Renal pelvis (tissue), 1 donor: ENCODE measurements at regions not wholly inside any gene's neighbourhood (a gene's known extent, or its start where the extent isn't known, plus 50 kb on each side); places are given as distances from the start of the nearest gene placed in this dataset.
A peak's percentile ranks its signal among the peaks of the same experiment; 100 is the strongest.

ENCODE experiments used
- DNase-seq: peaks from one replicate; pipeline ENCODE4 v3.0.0-alpha.2; 2013

GRCh38 chr9:129383561-129384490 is 205.8 kb upstream of the IER5L start:
- DNase-seq: peak; percentile 78

GRCh38 chr9:129383019-129383560 is 205.0 kb upstream of the IER5L start:
- peak; percentile 71 for DNase-seq

GRCh38 chr9:129382281-129383018 is 204.4 kb upstream of the IER5L start:
- no peak for DNase-seq

- DNase-seq: no peak
Measured at GRCh38 chr9:129381481-129381957, 203.5 kb upstream of the IER5L start.

GRCh38 chr9:129380961-129381401 is 202.9 kb upstream of the IER5L start:
- no peak for DNase-seq

GRCh38 chr9:129379886-129380285 is 201.8 kb upstream of the IER5L start:
- DNase-seq: no peak

DNA sequence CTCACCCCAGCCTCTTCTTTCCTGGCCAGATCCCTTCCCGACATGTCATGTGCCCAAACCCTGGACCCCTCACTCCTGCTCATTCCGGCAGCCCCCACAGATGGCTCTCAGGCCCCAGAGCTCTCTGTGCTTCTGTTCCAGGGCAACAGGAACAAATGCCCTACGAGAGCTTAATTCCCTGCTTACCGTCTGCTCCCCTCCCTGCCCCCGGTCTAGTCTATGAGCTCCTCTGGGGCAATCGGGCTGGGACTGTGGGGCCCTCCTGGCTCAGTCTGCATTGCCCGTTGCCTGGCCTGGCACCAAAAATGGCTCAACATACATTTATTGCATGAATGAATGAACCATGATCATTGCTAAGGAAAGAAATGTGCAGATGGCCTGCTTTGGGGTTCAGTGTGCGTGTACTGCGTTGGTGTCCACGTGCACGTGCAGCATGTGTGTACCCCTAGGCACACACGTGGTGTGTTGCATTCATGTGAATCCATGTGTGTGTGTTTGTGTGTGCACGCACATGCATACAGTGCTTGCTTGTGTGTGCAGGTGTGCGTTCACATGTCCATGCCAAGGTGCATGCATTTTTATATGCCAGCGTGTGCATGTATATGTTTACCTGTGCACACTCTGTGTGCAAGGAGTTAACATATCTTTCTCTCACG is 201.2 kb upstream of the IER5L start:
- DNase-seq: no peak

DNA sequence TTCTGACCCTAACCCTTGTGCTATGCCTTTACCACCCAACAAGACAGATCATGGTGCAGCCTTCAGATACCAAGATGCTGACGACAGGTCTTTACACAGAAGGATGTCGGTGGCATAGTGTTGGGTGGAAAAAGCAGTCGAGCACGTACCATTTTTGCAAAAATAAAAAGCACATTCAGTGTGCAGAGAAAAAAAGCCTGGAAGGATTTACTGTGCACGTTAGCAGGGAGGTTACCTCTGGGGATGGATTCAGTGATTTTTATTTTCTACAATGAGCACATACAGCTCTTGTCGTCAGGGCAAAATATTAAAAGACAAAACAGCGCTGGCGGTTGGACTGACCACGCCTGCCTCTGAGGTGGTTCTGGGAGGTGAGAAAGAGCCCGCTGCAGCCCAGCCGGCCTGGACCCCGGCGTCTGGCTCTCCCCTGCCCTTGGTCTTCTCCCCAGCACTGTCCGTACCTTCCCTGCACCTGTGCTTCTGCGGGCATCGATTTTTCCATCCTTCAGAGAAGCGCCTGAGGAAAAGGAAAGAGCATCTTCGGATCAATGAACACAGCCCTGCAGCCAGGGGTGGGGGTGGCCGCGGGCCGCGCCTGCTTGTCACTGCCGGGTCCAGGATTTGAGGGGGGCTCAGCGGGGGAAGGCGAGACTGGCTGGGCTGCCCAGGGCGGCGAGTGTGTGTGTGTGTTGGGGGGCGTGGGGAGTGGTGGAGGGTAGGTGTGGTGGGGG is 200.0 kb upstream of the IER5L start:
- DNase-seq: no peak

- no peak for DNase-seq
Measured at GRCh38 chr9:129377181-129377580, 199.1 kb upstream of the IER5L start.

DNA sequence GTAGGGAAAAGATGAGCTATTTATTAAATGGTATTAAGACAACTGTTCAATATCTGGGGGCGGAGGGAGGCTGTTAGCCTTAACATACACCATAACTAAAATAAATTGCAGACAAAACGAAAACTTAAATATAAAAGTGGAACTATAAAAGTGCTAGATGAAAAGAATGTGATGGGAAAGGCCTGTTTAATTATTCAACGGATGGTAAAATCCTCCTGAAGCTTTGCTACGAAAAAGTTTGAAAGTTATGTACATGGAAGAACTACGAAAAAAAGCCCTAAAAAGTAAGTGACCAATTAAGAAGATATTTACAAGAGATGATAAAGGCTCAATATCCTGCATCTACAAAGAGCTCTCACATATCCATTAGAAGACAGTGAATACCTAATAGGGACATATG is 197.8 kb upstream of the IER5L start:
- DNase-seq: no peak

DNA sequence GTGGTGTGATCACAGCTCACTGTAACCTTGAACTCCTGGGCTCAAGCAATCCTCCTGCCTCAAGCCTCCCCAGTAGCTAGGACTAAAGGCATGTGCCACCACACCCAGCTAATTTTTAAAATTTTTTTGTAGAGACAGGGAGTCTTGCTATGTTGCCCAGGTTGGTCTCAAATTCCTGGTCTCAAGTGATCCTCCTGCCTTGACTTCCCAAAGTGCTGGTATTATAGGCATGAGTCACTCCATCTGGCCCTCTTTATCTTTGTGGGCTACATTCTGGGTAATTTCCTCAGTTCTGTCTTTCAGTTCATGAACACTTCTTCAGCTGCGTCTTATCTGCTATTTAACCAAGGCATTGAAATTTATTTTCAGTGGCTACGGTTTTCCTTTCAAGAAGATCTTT is 196.6 kb upstream of the IER5L start:
- DNase-seq: no peak

DNA sequence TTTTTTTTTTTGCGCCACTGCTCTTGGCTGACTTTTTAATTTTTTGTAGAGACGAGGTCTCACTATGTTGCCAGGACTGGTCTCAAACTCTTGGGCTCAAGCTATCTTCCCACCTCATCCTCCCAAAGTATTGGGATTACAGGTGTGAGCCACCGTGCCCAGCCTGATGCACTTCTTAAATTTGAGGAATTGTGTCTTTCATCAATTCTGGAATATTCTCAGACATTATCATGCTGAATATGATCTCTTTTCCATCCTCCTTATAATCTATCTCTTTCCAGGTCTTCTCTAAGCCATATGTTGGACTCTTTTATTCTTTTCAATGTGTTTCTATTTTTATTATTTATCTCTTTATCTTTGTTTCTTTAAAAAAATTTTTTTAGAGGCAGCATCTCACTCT is 196.2 kb upstream of the IER5L start:
- no peak for DNase-seq

DNA sequence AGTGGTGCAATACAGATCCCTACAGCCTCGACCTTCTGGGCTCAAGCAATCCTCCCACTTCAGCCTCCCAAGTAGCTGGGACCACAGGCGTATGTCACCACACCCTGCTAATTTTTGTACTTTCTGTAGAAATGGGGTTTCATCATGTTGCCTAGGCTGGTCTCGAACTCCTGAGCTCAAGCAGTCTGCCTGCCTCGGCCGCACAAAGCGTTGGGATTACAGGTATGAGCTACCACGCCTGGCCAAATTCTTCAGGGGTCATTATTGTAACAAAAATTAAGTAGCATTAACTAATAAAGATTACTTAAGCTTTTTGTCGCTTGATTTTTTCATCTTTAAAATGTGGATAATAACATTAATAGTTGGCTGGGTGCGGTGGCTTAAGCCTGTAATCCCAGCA is 195.3 kb upstream of the IER5L start:
- no peak for DNase-seq

DNA sequence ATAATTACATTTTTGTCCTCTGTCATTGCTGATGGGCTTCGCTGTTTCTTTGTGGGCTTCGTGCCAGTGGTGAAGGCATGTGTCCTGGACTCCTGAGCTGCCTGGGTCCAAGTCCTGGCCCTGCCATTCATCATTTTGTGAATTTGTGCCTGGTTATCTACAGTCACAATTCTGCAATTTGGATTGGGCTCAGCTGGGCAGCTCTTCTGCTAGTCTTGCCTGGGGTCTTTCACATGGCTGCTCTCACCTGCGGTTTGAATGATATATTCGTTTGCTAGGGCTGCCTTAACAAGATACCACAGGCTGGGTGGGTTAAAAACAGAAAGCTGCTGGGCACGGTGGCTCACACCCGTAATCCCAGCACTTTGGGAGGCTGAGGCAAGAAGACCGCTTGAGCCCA is 192.7 kb upstream of the IER5L start:
- no peak for DNase-seq

DNA sequence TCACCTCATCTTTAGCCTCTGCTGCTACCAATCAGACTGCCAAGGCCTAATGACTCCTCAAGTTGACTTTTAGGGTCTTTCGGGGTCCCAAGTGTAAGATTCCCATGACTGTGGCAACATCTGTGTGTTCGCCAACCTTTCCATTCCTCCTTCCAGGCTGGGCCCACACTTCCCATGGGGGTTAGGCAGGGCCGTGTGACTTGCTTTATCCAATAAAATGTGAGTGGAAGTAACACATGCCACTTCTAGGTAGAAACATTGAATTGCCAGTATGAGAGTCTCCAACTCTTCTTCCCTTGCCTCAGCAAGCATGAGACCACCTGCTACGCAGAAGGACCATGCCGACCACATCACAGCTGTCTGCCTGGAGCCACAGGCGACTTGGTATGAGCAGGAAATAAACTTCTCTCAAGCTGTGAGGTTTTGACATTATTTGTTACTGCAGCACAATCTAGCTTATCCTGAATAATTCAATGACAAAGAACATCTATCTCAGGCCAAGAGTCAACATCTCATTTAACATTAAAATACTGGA is 190.4 kb upstream of the IER5L start:
- DNase-seq: no peak

- no peak for DNase-seq
Measured at GRCh38 chr9:129367287-129367686, 189.2 kb upstream of the IER5L start.

GRCh38 chr9:129365196-129365595 is 187.1 kb upstream of the IER5L start:
- no peak for DNase-seq

DNA sequence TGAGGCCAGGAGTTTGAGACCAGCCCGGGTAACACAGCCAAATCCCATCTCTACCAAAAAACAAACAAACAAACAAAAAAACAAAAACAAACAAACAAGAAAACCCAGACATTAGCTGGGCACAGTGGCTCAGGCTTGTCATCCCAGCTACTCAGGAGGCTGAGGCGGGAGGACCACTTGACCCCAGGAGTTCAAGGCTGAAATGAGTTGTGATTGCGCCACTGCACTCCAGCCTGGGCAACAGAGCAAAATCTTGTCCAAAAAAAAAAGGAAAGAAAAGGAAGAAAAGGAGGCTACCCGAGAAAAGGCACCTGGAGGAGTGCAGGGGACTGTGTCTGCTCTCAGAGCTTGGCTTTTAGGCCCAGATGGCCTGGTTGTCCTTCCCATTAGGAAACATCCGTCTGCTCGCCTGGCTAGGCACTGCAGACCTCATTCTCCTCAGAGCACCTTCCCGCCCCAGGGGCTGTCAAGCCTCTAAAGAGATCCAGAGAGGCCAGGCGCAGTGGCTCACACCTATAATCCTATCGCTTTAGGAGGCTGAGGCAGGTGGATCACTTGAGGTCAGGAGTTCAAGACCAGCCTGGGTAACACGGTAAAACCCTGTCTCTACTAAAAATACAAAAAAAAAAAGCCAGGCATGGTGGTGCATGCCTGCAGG is 185.3 kb upstream of the IER5L start:
- no peak for DNase-seq

DNA sequence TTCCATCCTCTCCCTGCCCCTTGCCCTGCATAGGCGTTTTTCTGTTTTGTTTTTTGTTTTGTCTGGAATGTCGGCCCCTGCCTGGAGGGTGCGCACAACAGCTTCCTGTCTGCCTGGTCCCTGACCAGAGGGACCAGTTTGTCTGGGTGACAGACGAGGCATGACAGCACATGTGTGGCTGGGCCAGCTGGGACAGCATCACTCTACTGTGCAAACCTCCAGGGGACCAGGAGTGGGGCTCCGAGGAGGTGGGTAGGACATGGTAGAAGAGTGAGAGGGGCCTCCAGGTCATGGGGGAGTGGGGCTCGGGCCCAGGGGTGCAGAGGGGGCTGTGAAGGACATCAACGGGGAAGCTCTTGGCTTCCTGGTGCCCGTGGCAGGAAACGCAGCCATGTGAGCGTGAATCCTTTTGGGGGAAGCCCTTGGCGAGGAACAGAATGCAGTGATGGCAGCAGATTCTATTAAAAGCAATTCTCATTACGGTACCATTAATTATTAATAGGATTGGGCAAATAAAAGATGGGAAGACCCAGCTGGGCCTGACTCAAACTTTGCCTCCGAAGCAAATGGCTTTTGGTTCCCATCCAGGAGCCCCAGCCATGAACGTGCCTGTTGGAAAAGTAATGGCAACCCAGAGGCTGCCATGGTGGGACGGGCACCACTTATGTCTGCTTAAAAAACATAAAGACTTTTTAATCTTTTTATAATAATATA is 184.4 kb upstream of the IER5L start:
- peak; percentile 39 for DNase-seq

DNA sequence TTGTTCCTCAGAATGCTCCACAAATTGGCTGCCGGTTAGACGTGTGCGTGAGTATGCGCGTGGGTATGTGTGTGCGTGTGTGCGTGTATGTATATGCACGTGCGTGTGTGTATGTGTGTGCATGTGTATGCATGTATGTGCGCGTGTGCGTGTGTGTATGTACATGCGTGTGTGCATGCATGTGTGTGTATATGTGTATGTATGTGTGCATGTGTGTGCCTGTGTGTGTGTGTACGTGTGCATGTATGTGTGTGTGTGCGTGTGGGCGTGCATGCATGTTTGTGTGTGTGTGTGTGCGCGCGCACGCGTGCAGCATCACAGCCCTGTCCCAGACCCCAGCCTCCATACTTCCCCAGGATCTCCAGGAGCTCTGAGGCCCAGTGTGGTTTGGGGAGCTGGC is 183.1 kb upstream of the IER5L start:
- no peak for DNase-seq
